ENCODE measurements at regions not wholly inside any gene's neighbourhood (a gene's known extent, or its start where the extent isn't known, plus 50 kb on each side); places are given as distances from the start of the nearest gene placed in this dataset.

DNA sequence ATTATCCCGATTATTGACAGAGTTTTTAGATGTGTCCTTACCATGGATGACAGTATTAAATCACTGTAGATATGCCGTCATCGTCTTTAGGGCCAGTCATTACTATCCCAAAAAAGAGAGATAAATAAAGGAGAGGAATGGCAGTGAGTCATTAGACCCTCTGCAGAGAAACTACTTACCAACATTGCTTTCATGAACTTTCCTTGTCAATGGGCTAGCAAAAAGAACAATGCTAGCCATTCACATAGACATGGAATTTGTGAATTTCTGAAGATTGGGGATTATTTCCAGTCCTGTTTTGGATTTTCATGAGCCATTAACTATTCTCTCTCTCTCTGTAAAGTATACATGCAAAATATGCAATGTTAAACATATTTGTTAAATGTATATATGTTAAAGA, 319.4 kb upstream of the FANCL start:
- DNase-seq: no peak

DNA sequence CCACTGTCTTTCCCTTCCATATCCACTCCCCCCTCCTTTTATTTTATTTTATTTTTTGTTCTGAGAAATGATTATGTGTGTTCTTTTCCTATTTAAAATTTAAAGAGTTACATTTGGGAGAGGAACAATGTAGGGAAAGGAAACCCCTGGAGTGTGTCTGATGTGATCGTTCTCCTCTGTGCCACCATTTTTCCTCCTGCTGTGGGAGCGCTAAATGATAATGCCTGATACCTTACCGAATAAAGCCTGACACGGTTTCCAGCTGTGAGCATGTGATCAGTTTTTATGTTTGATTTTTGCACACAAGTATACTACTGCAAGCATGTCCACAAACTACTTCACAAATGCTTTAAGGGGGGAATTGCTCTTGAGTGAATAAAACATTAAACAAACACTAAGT, 317.8 kb upstream of the FANCL start:
- no peak for DNase-seq

GRCh38 chr2:58557176-58557575, 316.1 kb upstream of the FANCL start:
- no peak for DNase-seq

DNA sequence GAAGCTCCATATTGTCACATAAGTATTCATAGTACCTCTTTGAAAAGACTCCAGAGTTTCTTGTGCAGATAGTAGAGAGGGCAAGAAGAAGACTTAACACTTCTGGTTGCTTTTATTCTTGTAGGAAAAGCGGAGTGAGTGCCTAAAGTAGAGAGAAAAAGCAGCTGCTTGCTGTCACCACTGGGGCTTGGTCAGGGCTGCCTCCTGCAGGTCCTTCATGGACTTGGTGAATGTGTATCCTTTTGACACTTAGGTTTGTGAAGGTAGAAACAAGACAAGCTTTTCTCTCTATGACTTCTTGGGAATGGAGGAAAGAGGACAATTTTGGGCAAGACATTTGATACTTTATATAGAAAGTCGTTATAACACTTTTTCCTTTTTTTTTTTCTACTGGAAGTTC, 312.8 kb upstream of the FANCL start:
- no peak for DNase-seq

DNA sequence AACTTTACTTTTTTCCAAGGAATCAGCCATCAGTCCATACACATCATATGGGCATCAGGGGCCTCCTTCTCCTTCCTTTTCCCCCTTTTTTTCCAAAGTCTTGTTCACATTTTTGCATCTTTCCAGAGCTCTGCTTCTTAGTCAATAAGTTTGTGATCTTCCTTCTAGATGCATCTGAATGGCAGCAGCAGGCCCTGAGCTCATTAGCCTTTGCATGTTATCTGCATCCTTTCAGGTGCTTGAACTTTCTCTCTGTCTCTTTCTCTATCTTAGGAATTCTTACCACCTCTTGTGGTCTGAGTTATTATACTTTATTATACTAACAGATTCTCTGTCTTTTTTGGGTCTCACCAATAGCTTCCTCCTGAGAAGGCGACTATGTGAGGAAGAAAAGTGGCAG, 312.4 kb upstream of the FANCL start:
- DNase-seq: no peak

DNA sequence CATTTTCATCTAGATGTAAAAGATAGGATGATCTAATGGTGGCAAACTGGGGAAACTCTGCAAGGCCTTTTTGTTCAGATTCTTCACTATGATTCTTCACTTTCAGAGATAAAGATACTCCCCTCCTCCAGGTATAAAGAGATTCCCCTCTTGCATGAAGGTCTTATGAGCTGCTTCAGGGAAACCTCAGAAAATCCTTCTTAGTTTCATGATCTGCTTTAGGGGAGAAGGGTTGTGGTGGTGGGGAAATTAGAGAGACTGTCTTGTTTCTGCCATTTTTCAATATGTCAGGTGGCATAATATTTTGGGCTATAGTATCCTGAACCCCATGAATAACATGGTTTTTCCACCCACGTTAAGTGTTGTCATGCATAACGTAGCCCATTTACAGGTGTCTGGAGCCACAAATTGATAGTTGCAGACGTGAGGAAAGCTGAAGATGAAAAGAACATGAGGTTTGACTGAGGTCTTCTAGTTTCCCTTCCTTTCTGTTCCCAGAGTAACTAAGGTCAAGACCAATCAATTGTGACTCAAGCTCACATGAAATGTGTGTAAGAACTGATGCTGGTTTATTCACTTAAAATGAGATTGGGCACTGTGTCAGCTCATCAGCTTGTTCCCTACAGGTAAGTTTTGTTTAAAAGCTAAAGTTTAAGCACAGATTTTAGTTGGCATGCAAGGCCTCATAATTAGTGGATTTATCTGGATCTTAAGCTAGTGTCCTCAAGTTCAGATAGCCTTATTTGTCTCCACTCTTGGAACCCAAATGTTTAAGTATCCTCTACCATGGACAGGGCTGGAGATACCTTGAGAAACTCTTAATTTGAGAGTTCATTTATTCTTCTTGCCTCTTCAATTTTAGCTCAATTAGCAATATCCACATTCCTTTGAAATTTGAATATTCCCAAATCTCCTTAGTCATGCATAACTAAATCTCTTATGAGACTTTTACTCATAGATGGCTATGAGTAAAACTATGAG, 304.5 kb upstream of the FANCL start:
- DNase-seq: no peak

DNA sequence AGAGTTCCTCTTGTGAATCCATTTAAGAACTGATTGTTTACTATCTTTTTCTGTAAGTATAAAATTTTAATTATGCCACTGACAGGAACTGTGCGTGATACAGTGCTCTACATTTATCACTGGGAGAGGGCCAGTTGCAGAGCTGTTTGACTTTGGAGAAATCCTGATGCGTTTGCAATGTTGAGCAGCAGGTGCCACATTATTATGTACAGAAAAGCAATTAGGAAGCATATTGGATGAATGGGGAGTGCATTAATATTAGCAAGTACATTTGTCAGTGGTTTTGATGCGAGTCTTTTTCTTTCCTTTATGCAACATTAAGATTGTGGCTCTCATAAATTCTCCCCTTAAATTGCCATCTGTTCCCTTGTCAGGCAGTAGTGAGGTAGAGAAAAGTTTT, 302.3 kb upstream of the FANCL start:
- DNase-seq: no peak

DNA sequence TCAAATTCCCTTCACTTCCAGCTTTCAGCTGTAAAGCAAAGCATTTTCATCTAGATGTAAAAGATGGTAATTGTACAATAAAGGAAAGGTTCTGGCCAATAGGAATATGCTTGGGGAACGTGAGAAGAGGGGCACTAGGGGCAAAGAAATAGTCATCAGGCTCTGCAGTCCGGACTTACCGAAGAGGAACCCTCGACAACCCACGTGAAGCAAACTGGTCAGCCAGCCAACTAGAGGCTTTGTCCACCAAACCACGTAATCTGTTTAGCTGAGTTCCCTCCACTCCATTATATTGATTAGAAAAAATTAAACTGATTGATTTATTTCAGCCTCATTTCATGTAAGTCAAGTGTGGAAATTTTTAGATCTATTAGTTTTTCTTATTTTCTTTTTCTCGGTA, 300.4 kb upstream of the FANCL start:
- no peak for DNase-seq

GRCh38 chr2:58540681-58541080, 299.6 kb upstream of the FANCL start:
- DNase-seq: no peak

GRCh38 chr2:58539973-58540372, 298.8 kb upstream of the FANCL start:
- DNase-seq: no peak

DNA sequence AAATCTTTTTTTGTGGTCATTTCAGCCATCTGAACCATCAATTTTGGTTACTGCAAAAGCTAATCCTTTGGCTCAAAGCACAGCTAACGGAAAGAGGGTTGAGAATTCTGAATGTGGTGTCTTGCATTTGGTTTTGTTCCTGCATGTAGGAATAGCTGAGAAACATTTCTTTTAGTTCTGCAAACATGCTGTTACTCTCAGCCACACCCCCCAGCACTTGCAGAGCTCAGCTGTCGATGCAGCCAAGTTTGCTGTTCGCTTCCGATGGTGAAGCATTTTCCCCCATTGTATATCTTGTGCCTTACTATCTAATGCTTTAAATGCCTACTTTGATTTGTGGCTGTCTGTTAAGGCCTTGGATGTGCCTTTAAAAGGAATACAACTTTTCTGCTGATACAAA, 294.9 kb upstream of the FANCL start:
- DNase-seq: no peak

- DNase-seq: no peak
Observed at GRCh38 chr2:58535182-58535581, 294.1 kb upstream of the FANCL start.

- DNase-seq: no peak
Observed at GRCh38 chr2:58533376-58533775, 292.3 kb upstream of the FANCL start.

DNA sequence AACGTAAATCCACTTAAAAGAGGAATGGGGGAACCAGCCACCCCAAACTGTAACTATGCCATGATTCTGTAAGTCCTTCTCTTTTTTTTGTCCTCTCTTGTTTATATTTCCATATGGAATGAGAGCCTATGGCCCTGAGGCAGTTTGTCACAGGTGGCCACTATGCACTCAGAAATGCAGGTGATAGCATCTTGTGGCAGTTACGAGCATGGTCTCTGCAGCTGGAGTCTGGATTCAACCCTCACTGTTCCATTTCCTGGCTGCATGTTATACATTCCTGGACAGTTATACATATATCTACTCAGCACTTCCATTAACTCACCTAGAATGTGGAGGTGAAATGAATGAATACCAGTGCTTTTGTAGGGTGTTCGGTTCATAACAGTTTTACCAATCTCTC, 291.5 kb upstream of the FANCL start:
- DNase-seq: no peak

GRCh38 chr2:58527647-58528046, 286.5 kb upstream of the FANCL start:
- DNase-seq: no peak

DNA sequence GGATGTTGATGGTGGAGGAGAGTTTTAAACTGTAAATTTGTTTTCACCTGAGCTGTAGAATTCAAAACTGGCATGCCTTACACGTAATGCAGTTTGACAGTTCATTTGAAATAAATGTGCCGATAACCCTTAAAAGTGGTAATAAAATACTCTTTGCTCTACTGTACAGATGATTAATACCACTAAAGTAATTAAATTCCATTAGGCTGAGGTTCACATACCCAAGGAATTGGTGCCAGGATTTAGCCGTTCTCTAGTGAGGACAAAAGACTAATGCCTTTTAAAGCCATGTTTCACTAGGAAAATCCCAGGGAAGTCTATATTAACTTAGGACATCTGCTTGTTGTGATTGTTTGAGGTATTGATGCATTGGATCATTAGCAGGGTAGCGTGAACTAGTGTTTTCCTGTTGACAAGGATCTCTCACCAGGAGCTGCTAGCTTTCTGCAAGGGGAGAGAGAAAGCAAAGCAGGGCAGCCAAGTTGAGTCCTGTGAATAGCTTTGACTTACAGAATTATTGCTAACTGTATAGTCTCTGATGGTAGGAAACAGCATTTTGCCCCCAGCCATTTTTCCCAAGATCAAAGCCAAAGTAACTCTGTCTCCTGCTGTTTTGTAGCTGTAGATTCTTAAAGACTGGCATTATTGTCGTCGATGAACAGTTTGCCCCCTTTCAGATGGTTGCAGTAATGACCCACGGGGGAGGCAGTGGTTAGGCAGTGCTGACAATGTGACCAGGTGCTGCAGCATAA, 280.9 kb upstream of the FANCL start:
- no peak for DNase-seq

DNA sequence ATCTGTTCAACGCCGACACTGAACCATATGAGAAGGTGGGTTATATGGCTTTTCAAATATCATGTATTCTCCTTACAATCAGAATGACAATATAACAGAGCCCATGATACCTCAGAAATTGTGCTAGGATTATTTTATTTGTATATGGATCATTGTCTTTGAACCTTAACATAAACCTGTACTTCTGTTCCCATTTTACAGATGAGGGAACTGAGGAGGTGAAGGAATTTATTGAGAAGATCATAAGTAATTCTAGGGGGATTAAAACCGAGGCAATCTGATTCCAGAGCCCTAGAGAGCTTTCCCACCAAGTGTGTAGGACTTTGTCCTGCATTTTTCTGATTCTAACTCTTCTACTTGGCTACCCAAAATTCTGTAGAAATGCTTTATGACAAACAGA, 279.8 kb upstream of the FANCL start:
- no peak for DNase-seq

GRCh38 chr2:58517881-58518280, 276.8 kb upstream of the FANCL start:
- DNase-seq: no peak

DNA sequence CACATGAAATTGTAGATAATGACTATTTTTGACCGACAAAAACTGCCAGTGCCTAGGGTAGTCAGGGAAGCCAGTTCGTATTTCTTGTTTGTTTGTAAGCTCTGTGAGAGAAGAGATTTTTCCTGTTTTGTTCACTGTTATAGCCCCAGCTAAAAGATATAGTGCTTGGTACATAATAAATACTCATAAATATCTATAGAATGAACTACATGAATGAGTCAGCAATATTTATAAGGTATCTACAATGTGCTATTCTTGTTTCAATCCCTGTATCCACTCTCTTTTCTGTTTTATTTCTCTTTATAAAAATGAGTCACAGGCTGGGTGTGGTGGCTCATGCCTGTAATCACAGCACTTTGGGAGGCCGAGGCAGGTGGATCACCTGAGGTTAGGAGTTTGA, 275.6 kb upstream of the FANCL start:
- no peak for DNase-seq

GRCh38 chr2:58515827-58516573, 274.9 kb upstream of the FANCL start:
- no peak for DNase-seq

DNA sequence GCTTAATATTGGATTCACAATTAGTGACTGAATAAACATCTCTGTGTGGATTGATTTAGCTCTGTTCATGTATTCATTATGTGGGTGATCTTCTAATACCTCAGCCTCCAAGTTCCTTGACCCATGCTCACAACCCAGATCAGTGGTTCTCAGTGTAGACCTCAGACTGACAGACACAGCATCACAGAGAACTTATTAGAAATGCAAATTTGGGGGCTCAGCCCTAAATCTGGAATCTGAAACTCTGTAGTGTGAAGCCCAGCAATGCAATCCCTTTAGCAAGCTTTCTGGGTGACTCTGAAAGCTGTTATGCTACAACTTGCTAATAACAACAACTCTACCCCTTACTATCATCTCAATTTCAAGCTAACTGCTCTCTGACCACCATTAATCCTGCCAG, 273.1 kb upstream of the FANCL start:
- no peak for DNase-seq

DNA sequence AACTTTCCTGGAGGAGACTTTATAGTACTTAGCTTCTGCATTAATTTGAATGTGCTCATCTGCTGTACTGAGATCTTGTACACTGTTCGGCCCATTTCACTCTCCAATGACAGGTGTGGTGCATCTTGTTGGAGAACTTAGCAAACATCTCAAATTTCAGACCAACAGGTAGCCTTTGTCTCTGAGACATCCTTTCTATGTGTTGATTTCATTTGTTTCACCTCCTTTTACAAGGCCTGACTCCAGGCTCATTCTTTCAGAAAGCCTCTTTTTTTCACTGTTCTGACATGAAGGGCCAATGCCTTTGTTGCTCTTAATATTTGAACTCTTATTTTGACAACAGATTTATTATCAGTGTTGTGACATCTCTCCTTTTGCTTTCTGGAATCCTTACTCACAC, 271.8 kb upstream of the FANCL start:
- no peak for DNase-seq

- DNase-seq: no peak
Observed at GRCh38 chr2:58508006-58508405, 266.9 kb upstream of the FANCL start.

GRCh38 chr2:58503918-58504317, 262.8 kb upstream of the FANCL start:
- DNase-seq: no peak
